Prostate gland (tissue), 2 donors: ENCODE measurements at regions not wholly inside any gene's neighbourhood (a gene's known extent, or its start where the extent isn't known, plus 50 kb on each side); places are given as distances from the start of the nearest gene placed in this dataset.

Source experiments
- POLR2A ChIP-seq: fragments of 450-650 bp; IDR thresholded peaks from one replicate; pipeline ENCODE4 v1.6.1; 2016; ENCODE audit warnings: antibody characterized with exemption, mild to moderate bottlenecking
- POLR2AphosphoS5 ChIP-seq: sonication (generic); formaldehyde crosslinking; IDR thresholded peaks from one replicate; pipeline ENCODE4 v1.6.1; 2017; ENCODE audit warnings: antibody characterized with exemption
- TF ChIP-seq, protein P1 (sequence below), 4 experiments: fragments of 200-600 bp in 2 of 4; fragments of 450-650 bp in 2 of 4; sonication (generic) in 2 of 4; IDR thresholded peaks; 1 replicate in 3 of 4; 2 replicates in 1 of 4; pipeline ENCODE4 v1.5.1; 2016 to 2019; ENCODE audit warnings: antibody characterized with exemption in 4 of 4, mild to moderate bottlenecking in 2 of 4, moderate library complexity in 2 of 4

DNA sequence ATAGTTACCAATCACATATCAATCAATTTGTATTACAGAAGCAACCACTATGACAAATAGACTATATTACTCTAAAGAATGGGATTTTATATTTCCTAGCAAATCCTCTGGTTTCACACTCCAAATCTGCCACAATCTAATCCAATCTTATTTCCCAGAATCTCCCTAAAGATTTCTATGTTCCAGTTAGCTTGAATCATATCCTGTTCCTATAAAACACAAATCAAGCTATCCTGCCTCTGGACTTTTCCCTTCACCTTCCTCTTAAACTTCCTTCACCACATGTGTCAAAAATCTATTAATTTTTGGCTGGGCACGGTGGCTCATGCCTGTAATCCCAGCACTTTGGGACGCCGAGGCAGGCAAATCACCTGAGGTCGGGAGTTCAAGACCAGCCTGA lies 50.0 kb downstream of the PIK3C2A start:
- TF ChIP-seq, protein P1, sequence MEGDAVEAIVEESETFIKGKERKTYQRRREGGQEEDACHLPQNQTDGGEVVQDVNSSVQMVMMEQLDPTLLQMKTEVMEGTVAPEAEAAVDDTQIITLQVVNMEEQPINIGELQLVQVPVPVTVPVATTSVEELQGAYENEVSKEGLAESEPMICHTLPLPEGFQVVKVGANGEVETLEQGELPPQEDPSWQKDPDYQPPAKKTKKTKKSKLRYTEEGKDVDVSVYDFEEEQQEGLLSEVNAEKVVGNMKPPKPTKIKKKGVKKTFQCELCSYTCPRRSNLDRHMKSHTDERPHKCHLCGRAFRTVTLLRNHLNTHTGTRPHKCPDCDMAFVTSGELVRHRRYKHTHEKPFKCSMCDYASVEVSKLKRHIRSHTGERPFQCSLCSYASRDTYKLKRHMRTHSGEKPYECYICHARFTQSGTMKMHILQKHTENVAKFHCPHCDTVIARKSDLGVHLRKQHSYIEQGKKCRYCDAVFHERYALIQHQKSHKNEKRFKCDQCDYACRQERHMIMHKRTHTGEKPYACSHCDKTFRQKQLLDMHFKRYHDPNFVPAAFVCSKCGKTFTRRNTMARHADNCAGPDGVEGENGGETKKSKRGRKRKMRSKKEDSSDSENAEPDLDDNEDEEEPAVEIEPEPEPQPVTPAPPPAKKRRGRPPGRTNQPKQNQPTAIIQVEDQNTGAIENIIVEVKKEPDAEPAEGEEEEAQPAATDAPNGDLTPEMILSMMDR (IDR thresholded peaks at IDR 0.05): no peak
- TF ChIP-seq POLR2AphosphoS5 (no peak), POLR2A (no peak)
